ENCODE measurements at regions not wholly inside any gene's neighbourhood (a gene's known extent, or its start where the extent isn't known, plus 50 kb on each side); places are given as distances from the start of the nearest gene placed in this dataset.

- Histone ChIP-seq H2BK15ac (ENCODE audit: low read length) (no peak overlapping the region), H3K18ac (ENCODE audit: extremely low read depth, low read length) (no peak overlapping the region), H2BK120ac (replicated peaks; ENCODE audit: low read depth, low read length) (no peak overlapping the region), H2BK5ac (ENCODE audit: low read depth, low read length) (no peak overlapping the region), H4K8ac (ENCODE audit: extremely low read depth, insufficient read depth, low read length) (no peak overlapping the region), H2AFZ (ENCODE audit: low read length) (no peak overlapping the region), H3K79me1 (ENCODE audit: low read depth, low read length) (no peaks in the 10 kb centered on the region), H3K23ac (ENCODE audit: insufficient read length) (no peak overlapping the region), H4K20me1 (replicated peaks in 1 of 2; ENCODE audit: control insufficient read depth in 1 of 2, insufficient read depth in 2 of 2, low read length in 2 of 2) (no peaks in the 10 kb centered on the region), H3K4me2 (ENCODE audit: insufficient read depth in 1 of 2, low read depth in 2 of 2, low read length in 2 of 2) (no peak overlapping the region), H3K4me3 (ENCODE audit: extremely low read depth in 1 of 4, insufficient read depth in 2 of 4, low read depth in 3 of 4, low read length in 4 of 4) (no peak overlapping the region), H3K9me3 (ENCODE audit: insufficient read depth in 2 of 2, low read depth in 1 of 2, low read length in 1 of 2) (no peaks in the 10 kb centered on the region), H3K4me1 (replicated peaks in 1 of 4; ENCODE audit: control insufficient read depth in 3 of 4, insufficient read depth in 4 of 4, low read length in 3 of 4) (no peaks in the 10 kb centered on the region), H3K56ac (replicated peaks; ENCODE audit: insufficient read length, low read depth, low read length) (no peak overlapping the region), H4K91ac (replicated peaks; ENCODE audit: insufficient read length, low read length) (no peak overlapping the region), H3K23me2 (ENCODE audit: low read depth, low read length) (no peaks in the 10 kb centered on the region), H3K4ac (replicated peaks; ENCODE audit: insufficient read length, low read depth, low read length) (no peak overlapping the region), H3K27ac (ENCODE audit: low read depth, low read length) (no peak overlapping the region), H4K5ac (ENCODE audit: insufficient read length, low read depth, low read length) (no peak overlapping the region), H3K36me3 (ENCODE audit: control insufficient read depth in 2 of 4, insufficient read depth in 4 of 4, low read length in 3 of 4) (no peaks in the 10 kb centered on the region), H3K79me2 (ENCODE audit: control insufficient read depth in 1 of 2, insufficient read depth in 2 of 2, low read length in 2 of 2) (no peaks in the 10 kb centered on the region), H3K9ac (replicated peaks in 1 of 4; ENCODE audit: extremely low read depth in 1 of 4, low read depth in 3 of 4, low read length in 3 of 4) (no peak overlapping the region), H3K14ac (ENCODE audit: insufficient read length) (no peak overlapping the region), H2AK5ac (ENCODE audit: low read depth, low read length) (no peak overlapping the region), H2BK12ac (ENCODE audit: low read depth, low read length) (no peak overlapping the region), H3K27me3 (replicated peaks in 1 of 4; ENCODE audit: control insufficient read depth in 3 of 4, extremely low read depth in 1 of 4, insufficient read depth in 3 of 4, low read length in 3 of 4) (no peaks in the 10 kb centered on the region), H2BK20ac (ENCODE audit: low read length) (no peak overlapping the region)
- POLR2A ChIA-PET (ENCODE audit: partially characterized antibody): no interaction called here
- DNase-seq (ENCODE audit: low read depth in 1 of 2, low spot score in 2 of 2) (no peak), FAIRE-seq (no peak)
- CTCF ChIA-PET (ENCODE audit: partially characterized antibody): no interaction called here
- 87% methylated on average over 3 of the region's 3 CpGs; no CpG with 5 or more reads in 1 of the 2 experiments for WGBS, 2 experiments (ENCODE audit: extremely low coverage in 1 of 2, insufficient coverage in 1 of 2, insufficient read length in 1 of 2, insufficient replicate concordance in 2 of 2, low coverage in 1 of 2, low lambda C conversion rate in 2 of 2, missing lambda C conversion rate in 1 of 2)
- TF ChIP-seq ZNF274 (IDR thresholded peaks at IDR 0.05; ENCODE audit: borderline replicate concordance, extremely low read depth, low read length) (no peak), POLR2A (IDR thresholded peaks at IDR 0.05; ENCODE audit: control extremely low read depth in 1 of 2, low read depth in 2 of 2, low read length in 2 of 2) (no peak), SP2 (IDR thresholded peaks at IDR 0.05; ENCODE audit: low read length) (no peak), YY1 (IDR thresholded peaks at IDR 0.05; ENCODE audit: low read depth, low read length) (no peak), EZH2 (IDR thresholded peaks at IDR 0.05; ENCODE audit: low read depth, low read length, severe bottlenecking) (no peak), EP300 (IDR thresholded peaks at IDR 0.05; ENCODE audit: borderline replicate concordance in 1 of 2, low read depth in 2 of 2, low read length in 2 of 2) (no peak), RFX5 (IDR thresholded peaks at IDR 0.05; ENCODE audit: borderline replicate concordance, low read depth, low read length) (no peak), BCL11A (IDR thresholded peaks at IDR 0.05; ENCODE audit: low read depth in 2 of 2, low read length in 2 of 2) (no peak), NRF1 (IDR thresholded peaks at IDR 0.05; ENCODE audit: low read depth, low read length) (no peak), SAP30 (IDR thresholded peaks at IDR 0.05; ENCODE audit: insufficient read depth, insufficient replicate concordance, low read length) (no peak), SIN3A (conservative IDR thresholded peaks at IDR 0.05 in 1 of 2, IDR thresholded peaks at IDR 0.05 in 1 of 2; ENCODE audit: low read depth in 1 of 2, low read length in 2 of 2) (no peak), RBBP5 (IDR thresholded peaks at IDR 0.05; ENCODE audit: borderline replicate concordance, low read depth, low read length) (no peak), ATF2 (IDR thresholded peaks at IDR 0.05; ENCODE audit: low read length) (no peak), TEAD4 (IDR thresholded peaks at IDR 0.05; ENCODE audit: low read depth, low read length) (no peak)
These were observed 69.9 kb upstream of the MSX2 start for GRCh38 chr5:174654442-174654841.
